ENCODE measurements at regions not wholly inside any gene's neighbourhood (a gene's known extent, or its start where the extent isn't known, plus 50 kb on each side); places are given as distances from the start of the nearest gene placed in this dataset.

DNA sequence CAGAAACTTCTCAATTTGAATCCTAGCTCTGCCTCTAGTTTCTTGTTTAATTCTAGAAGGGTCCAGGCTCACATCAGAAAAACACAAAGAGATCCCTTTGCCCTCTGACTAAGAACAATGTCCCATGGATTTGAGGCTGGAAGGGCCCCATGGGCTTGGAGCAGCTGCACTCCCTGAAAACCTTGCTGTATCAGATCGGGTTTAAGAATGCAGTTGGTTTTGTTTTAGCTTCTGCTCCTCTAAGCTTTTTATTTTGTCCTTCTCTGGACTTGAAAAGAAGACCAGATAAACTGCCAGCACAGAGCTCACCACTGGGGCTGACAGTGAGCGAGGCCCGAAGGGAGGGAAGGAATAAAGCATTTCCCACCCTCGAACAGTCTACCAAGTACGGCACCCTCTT lies 69.2 kb upstream of the WIPF1 start:
- Histone ChIP-seq H3K9me3 (no peaks in the 10 kb centered on the region), H3K27me3 (no peaks in the 10 kb centered on the region), H3K36me3 (no peaks in the 10 kb centered on the region), H3K4me3 (ENCODE audit: low read depth, low read length) (no peak overlapping the region), H3K4me1 (no peaks in the 10 kb centered on the region; the same call in 1 of the 2 replicates)
- TF ChIP-seq, protein P1, sequence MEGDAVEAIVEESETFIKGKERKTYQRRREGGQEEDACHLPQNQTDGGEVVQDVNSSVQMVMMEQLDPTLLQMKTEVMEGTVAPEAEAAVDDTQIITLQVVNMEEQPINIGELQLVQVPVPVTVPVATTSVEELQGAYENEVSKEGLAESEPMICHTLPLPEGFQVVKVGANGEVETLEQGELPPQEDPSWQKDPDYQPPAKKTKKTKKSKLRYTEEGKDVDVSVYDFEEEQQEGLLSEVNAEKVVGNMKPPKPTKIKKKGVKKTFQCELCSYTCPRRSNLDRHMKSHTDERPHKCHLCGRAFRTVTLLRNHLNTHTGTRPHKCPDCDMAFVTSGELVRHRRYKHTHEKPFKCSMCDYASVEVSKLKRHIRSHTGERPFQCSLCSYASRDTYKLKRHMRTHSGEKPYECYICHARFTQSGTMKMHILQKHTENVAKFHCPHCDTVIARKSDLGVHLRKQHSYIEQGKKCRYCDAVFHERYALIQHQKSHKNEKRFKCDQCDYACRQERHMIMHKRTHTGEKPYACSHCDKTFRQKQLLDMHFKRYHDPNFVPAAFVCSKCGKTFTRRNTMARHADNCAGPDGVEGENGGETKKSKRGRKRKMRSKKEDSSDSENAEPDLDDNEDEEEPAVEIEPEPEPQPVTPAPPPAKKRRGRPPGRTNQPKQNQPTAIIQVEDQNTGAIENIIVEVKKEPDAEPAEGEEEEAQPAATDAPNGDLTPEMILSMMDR (IDR thresholded peaks at IDR 0.05; ENCODE audit: low read depth, low read length): no peak
- DNase-seq: no peak

DNA sequence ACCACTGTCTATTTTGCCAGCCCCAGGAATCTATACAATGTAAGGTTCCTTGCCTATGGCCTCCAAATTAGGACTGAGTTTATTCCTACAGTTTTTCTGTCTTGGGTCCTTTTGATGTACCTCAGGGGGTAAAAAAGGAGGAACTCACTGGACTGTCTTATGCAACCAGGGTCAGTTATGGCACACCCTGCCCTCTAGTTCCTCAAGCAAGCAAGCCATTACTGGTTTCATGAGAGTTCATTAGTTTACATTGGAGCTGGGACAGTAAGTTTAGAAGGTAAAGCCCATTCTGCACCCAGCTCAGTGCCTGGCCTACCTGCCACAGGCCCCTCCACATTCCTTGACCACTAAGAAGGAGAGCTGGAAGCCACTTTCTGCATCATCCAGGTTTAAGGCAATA lies 68.7 kb upstream of the WIPF1 start:
- TF ChIP-seq, protein P1 (IDR thresholded peaks at IDR 0.05; ENCODE audit: low read depth, low read length): no peak
- Histone ChIP-seq H3K36me3 (no peaks in the 10 kb centered on the region), H3K27me3 (no peaks in the 10 kb centered on the region), H3K4me1 (no peaks in the 10 kb centered on the region; the same call in 1 of the 2 replicates), H3K9me3 (no peaks in the 10 kb centered on the region), H3K4me3 (ENCODE audit: low read depth, low read length) (no peak overlapping the region)
- DNase-seq: no peak

DNA sequence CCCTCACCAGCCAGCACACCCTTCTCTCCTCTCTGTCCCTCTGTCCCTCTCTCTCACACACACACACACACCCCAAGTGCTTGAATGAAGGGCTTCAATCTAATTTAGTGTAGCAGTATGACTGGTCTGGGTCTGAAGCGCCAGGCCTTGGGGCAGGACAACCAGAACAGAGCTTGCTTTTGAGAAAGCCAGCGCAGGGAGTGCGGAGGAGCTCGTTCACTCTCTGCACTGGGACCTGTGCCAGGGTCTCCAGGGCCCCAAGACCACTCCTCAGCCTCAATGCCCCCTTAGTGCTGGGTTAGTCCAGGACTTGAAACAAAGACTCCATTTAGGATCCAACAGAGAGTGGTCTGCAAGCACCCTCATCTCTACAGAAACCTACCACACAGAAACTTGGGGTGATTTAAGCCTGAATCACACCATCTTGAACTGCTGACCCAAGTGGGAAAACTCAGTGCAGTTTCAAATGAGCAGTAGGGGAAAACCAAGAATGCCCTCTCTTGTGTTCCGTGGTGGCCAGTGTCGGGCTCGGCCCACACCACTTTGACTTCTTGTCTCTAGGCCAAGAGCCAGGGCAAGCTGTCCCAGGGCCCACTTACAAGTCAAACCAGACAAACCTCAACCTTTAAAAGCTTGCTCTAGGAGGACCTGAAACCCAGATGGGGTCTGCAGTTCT lies 66.6 kb upstream of the WIPF1 start:
- no peaks in the 10 kb centered on the region; the same call in 1 of the 2 replicates for H3K4me1 ChIP-seq
- TF ChIP-seq, protein P1 (IDR thresholded peaks at IDR 0.05; ENCODE audit: low read depth, low read length): no peak
- no peak overlapping the region for H3K4me3 ChIP-seq (ENCODE audit: low read depth, low read length)
- no peaks in the 10 kb centered on the region for H3K9me3 ChIP-seq
- H3K27me3 ChIP-seq: no peaks in the 10 kb centered on the region
- DNase-seq: no peak
- no peaks in the 10 kb centered on the region for H3K36me3 ChIP-seq

DNA sequence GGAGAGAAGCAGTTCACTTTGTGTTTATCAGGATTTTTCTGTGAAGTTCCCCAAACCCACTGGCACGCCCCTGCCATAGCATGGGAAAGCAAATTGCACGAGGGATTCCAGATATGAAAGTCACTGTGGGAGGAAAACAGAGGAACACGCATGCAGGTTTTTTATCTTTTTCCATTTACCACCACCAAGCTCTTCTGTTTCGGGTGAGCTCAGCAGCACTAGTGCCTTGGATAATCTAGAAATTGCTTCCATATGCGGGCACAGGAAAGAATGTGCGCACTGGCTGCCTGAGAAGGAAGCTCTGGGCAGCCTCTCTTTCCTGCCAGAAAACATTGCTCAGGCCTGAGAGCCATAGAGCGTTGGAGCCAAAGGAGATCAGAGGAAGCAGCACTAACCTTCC lies 65.9 kb upstream of the WIPF1 start:
- H3K27me3 ChIP-seq: no peaks in the 10 kb centered on the region
- H3K4me1 ChIP-seq: no peaks in the 10 kb centered on the region; the same call in 1 of the 2 replicates
- no peaks in the 10 kb centered on the region for H3K9me3 ChIP-seq
- TF ChIP-seq, protein P1 (IDR thresholded peaks at IDR 0.05; ENCODE audit: low read depth, low read length): no peak
- no peak for DNase-seq
- H3K36me3 ChIP-seq: no peaks in the 10 kb centered on the region
- H3K4me3 ChIP-seq (ENCODE audit: low read depth, low read length): no peak overlapping the region

DNA sequence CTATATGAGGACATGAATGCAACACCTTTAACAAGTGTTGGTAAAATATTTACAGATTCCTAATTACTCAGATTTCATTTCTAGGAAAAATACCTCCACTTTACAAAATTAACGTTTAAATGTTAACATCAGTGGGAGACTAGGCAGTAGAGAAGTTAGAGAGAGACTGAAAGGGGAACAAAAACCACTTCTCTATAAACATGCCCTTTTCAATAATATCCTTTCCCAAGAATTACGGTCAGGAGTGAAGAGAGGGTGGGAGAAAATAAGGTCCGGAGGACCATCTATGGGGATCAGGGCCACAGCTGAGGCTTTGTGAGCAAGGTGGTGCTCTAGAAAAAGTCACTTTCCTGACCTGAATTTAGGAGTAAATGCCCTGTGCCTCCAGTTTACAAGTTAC lies 65.3 kb upstream of the WIPF1 start:
- no peaks in the 10 kb centered on the region for H3K9me3 ChIP-seq
- TF ChIP-seq, protein P1 (IDR thresholded peaks at IDR 0.05; ENCODE audit: low read depth, low read length): no peak
- DNase-seq: no peak
- no peaks in the 10 kb centered on the region for H3K36me3 ChIP-seq
- H3K4me3 ChIP-seq (ENCODE audit: low read depth, low read length): no peak overlapping the region
- H3K27me3 ChIP-seq: no peaks in the 10 kb centered on the region
- no peaks in the 10 kb centered on the region; the same call in 1 of the 2 replicates for H3K4me1 ChIP-seq

DNA sequence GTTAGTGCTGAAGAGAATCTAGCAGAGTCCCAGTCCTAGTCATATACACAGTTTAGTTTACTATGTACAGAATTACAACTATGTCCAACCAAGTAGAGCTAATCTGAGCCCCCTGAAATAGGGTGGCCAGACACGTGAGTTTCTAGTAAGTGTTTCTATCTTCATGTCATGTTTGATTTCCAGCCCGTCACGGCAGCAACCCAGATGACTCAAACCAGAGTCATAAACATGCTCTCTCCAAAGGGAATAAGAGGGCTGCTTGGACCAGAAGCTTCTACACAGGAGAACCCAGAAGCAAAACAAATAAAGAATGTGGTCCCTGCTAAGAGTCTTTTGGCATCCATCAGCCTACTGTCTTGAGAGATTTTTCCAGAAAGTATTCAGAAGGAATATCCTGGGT lies 64.9 kb upstream of the WIPF1 start:
- Histone ChIP-seq H3K4me3 (ENCODE audit: low read depth, low read length) (no peak overlapping the region), H3K9me3 (no peaks in the 10 kb centered on the region), H3K4me1 (no peaks in the 10 kb centered on the region; the same call in 1 of the 2 replicates), H3K36me3 (no peaks in the 10 kb centered on the region), H3K27me3 (no peaks in the 10 kb centered on the region)
- no peak for DNase-seq
- TF ChIP-seq, protein P1 (IDR thresholded peaks at IDR 0.05; ENCODE audit: low read depth, low read length): no peak
